ENCODE measurements at regions not wholly inside any gene's neighbourhood (a gene's known extent, or its start where the extent isn't known, plus 50 kb on each side); places are given as distances from the start of the nearest gene placed in this dataset.

DNA sequence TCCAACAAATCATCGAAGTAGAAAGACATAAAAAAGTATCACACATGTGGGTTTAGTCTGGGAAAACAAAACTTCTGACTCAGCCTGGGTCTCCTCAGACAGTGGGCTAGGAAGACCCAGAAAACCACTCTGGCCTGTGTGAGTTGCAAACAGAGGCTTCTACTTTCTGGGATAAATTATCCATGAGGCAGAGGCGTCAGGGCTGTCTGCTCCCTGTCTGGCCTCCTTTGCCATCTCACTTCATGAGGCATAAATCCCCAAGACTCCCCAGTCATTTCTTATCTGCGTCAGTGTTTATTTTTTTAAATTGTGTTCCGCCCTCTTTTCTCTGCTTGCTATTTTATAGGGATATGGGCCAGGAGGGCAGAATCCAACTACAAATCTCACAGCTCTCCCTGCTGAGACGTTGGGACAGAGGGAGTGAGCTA lies 80.6 kb upstream of the TRABD2B start:
- TF ChIP-seq, protein P1, sequence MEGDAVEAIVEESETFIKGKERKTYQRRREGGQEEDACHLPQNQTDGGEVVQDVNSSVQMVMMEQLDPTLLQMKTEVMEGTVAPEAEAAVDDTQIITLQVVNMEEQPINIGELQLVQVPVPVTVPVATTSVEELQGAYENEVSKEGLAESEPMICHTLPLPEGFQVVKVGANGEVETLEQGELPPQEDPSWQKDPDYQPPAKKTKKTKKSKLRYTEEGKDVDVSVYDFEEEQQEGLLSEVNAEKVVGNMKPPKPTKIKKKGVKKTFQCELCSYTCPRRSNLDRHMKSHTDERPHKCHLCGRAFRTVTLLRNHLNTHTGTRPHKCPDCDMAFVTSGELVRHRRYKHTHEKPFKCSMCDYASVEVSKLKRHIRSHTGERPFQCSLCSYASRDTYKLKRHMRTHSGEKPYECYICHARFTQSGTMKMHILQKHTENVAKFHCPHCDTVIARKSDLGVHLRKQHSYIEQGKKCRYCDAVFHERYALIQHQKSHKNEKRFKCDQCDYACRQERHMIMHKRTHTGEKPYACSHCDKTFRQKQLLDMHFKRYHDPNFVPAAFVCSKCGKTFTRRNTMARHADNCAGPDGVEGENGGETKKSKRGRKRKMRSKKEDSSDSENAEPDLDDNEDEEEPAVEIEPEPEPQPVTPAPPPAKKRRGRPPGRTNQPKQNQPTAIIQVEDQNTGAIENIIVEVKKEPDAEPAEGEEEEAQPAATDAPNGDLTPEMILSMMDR (conservative IDR thresholded peaks at IDR 0.05; ENCODE audit: low read depth, low read length), result no peak
- H3K4me3 ChIP-seq (ENCODE audit: low read depth, low read length), result no peak overlapping the region
- DNase-seq (ENCODE audit: low read depth), result no peak

DNA sequence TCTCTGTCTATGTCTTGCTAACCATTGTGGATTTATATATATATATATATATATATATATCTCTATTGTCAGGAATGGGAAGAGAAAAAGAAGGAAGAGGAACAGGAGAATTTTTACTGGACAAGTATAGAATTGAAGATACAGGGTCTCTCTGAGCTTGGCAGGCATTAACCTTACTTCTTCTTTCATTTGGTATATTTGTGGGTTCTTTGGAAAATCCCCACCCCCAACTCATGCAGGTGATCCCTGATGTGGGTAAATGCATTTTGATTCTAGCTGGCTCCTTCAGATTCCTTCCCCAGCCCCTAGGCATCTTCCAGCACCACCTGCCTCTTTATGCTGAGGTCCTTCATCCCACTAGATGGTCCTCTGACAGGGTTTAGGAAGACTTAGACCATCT lies 78.8 kb upstream of the TRABD2B start:
- H3K4me3 ChIP-seq (ENCODE audit: low read depth, low read length), result no peak overlapping the region
- no peak for DNase-seq (ENCODE audit: low read depth)
- TF ChIP-seq, protein P1 (conservative IDR thresholded peaks at IDR 0.05; ENCODE audit: low read depth, low read length), result no peak

DNA sequence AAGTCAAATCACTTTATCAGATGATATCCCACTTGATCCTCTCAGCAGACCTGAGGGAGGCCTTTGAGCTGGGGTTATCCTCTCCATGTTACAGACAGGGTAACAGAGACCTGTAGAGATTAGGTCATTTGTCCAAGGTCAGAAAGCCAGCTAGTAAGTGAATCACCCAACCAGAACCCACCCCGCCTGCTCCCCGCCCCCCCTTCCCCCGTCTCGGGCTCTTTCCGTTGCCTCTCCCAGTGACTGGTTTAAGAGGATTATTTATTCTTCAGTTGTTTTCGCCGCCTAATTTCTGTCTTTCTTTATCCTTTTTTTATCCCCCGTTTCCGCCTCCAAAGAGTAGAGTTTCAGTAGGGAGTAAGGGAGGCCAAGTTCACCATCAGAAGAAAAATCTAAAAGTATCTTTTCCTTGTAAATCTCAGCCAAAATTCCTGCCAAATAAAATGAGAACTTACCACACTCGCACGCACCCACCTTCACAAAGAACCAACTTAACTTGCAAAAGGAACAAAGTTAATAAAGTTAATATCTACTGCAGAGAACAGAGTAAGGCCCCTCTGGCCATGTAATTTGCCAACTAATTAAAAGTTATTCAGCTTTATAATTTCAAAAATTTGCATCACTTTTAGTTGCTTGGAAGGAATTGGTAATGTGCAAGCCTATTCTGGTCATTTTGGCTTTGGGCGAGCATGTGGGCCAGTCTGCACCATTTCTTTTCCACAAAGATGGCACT lies 76.8 kb upstream of the TRABD2B start:
- TF ChIP-seq, protein P1 (conservative IDR thresholded peaks at IDR 0.05; ENCODE audit: low read depth, low read length), result no peak
- peak overlapping the region; percentile 60 for H3K4me3 ChIP-seq (ENCODE audit: low read depth, low read length)
- no peak for DNase-seq (ENCODE audit: low read depth)

DNA sequence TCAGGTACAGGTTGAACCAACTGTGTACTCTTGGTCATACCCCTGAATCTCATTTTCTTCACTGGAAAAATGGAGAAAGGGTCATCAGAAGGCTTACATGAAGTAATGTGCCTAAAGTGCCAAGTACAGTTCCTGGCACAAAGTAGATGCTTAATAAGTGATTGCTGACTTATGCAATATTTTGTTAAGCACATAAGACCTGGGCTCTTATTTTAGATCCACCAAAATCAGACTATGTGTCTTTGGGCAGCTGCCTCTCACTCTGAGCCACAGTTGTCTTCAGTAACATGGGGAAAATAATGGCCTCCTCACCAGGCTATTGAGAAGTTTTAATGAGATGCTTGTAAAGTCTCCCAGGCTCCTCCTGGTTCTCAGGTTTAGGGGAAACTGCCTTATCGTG lies 74.3 kb upstream of the TRABD2B start:
- H3K4me3 ChIP-seq (ENCODE audit: low read depth, low read length), result no peak overlapping the region
- TF ChIP-seq, protein P1 (conservative IDR thresholded peaks at IDR 0.05; ENCODE audit: low read depth, low read length), result no peak
- no peak for DNase-seq (ENCODE audit: low read depth)

DNA sequence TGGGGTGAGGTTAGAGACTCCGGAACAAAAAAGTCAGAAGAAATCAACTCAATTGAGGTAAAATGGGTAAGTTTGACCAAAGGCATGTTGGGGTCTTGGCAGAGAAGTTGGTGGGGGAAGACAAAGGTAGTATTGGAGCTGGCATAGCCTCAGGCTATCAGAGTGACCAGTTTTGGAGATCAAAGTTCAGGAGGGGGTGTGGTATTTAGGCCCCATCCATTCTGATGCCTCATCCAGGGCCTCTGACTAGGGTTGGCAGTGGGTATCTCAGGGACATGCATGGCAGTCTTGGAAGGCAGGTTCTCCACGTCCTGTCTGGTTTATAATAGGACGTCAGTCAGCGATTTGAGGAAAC lies 73.2 kb upstream of the TRABD2B start:
- H3K4me3 ChIP-seq (ENCODE audit: low read depth, low read length), result no peak overlapping the region
- TF ChIP-seq, protein P1 (conservative IDR thresholded peaks at IDR 0.05; ENCODE audit: low read depth, low read length), result no peak
- DNase-seq (ENCODE audit: low read depth), result no peak

DNA sequence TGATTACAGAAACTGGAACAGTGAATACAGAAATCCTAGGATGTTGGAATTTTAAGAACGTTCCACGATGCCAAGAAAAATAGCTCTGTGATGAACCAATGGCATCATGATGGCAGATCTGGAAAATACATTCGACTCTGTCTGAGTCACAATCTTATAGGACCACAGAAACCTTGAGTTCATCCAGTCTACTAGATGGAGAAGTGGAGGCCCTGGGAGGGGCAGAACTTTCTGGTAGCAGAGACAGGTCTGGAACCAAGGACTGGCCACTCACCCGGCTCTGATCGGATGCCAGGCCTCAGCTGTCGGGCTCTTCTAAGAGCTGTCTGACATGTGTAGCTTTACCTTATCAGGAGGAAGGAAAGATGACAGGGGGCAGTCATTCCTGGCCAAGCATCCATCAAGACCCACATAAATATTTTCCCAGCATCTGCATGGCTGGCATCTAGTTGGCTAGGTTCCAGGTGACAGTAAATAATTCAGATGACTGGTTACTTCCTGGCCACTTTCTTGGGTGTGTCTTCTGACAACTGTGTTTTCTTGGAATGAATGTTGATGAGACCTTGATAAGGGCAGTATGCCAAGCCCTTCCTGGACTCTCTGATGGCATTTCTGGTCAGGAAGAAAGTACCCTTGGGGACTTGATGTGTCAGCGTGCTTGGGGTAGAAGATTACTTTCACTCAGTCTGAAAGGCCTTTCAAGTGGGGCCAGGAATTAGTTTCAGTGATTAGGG lies 72.6 kb upstream of the TRABD2B start:
- DNase-seq (ENCODE audit: low read depth), result no peak
- H3K4me3 ChIP-seq (ENCODE audit: low read depth, low read length), result no peak overlapping the region
- TF ChIP-seq, protein P1 (conservative IDR thresholded peaks at IDR 0.05; ENCODE audit: low read depth, low read length), result no peak
